ENCODE measurements at regions not wholly inside any gene's neighbourhood (a gene's known extent, or its start where the extent isn't known, plus 50 kb on each side); places are given as distances from the start of the nearest gene placed in this dataset.

GRCh38 chr15:79195802-79196201 lies 86.7 kb upstream of the ANKRD34C start:
- no peak for TF ChIP-seq CTCF (IDR thresholded peaks at IDR 0.05; ENCODE audit: insufficient read depth, low read depth, low read length)
- no peak for TF ChIP-seq EZH2 (IDR thresholded peaks at IDR 0.05; ENCODE audit: insufficient read depth, low read length)

Data from astrocyte (in vitro differentiated cells and primary cell).